ENCODE measurements at regions not wholly inside any gene's neighbourhood (a gene's known extent, or its start where the extent isn't known, plus 50 kb on each side); places are given as distances from the start of the nearest gene placed in this dataset.

- no peaks in the 10 kb centered on the region for H3F3A ChIP-seq (ENCODE audit: insufficient read depth)
- H3K4me3 ChIP-seq (ENCODE audit: insufficient read depth, low read length, poor library complexity, severe bottlenecking): no peak overlapping the region
- H3K36me3 ChIP-seq (ENCODE audit: low read length): no peaks in the 10 kb centered on the region
- peaks cover 3% of the 10 kb centered on the region; the same call in 1 of the 2 replicates for H3K27me3 ChIP-seq (ENCODE audit: low read length)
- no peak overlapping the region for H3K9ac ChIP-seq (ENCODE audit: low read length)
- H3K79me2 ChIP-seq (ENCODE audit: insufficient read depth, low read length): no peaks in the 10 kb centered on the region
- no peak overlapping the region for H2AFZ ChIP-seq (ENCODE audit: low read depth, low read length, severe bottlenecking)
- no peak overlapping the region for H3K27ac ChIP-seq (ENCODE audit: low read depth, low read length)
- no peak overlapping the region for H3K4me2 ChIP-seq (ENCODE audit: low read depth, low read length, poor library complexity, severe bottlenecking)
- H4K20me1 ChIP-seq (ENCODE audit: low read depth, low read length): no peaks in the 10 kb centered on the region
- no peaks in the 10 kb centered on the region for H3K9me3 ChIP-seq (ENCODE audit: insufficient read depth, low read length)
- no peak for TF ChIP-seq EZH2phosphoT487 (conservative IDR thresholded peaks at IDR 0.05; ENCODE audit: low read length)
- no peak for TF ChIP-seq CTCF (IDR thresholded peaks at IDR 0.05; ENCODE audit: insufficient read depth, low read length, poor library complexity, severe bottlenecking)
- no peaks in the 10 kb centered on the region for H3K9me2 ChIP-seq (replicated peaks; ENCODE audit: insufficient read depth, low read length)
These were observed 72.1 kb upstream of the CCBE1 start for GRCh38 chr18:59769129-59769865.

GRCh38 chr18:59768409-59768808 lies 71.2 kb upstream of the CCBE1 start:
- no peaks in the 10 kb centered on the region for H3K36me3 ChIP-seq (ENCODE audit: low read length)
- H2AFZ ChIP-seq (ENCODE audit: low read depth, low read length, severe bottlenecking): no peak overlapping the region
- TF ChIP-seq CTCF (IDR thresholded peaks at IDR 0.05; ENCODE audit: insufficient read depth, low read length, poor library complexity, severe bottlenecking) (no peak), EZH2phosphoT487 (conservative IDR thresholded peaks at IDR 0.05; ENCODE audit: low read length) (no peak)
- H3K9ac ChIP-seq (ENCODE audit: low read length): no peak overlapping the region
- no peaks in the 10 kb centered on the region for H3K79me2 ChIP-seq (ENCODE audit: insufficient read depth, low read length)
- no peak overlapping the region for H3K27ac ChIP-seq (ENCODE audit: low read depth, low read length)
- peaks cover 3% of the 10 kb centered on the region; the same call in 1 of the 2 replicates for H3K27me3 ChIP-seq (ENCODE audit: low read length)
- no peak overlapping the region for H3K4me3 ChIP-seq (ENCODE audit: insufficient read depth, low read length, poor library complexity, severe bottlenecking)
- H4K20me1 ChIP-seq (ENCODE audit: low read depth, low read length): no peaks in the 10 kb centered on the region
- H3K4me2 ChIP-seq (ENCODE audit: low read depth, low read length, poor library complexity, severe bottlenecking): no peak overlapping the region
- H3F3A ChIP-seq (ENCODE audit: insufficient read depth): no peaks in the 10 kb centered on the region
- H3K9me3 ChIP-seq (ENCODE audit: insufficient read depth, low read length): no peaks in the 10 kb centered on the region
- no peaks in the 10 kb centered on the region for H3K9me2 ChIP-seq (replicated peaks; ENCODE audit: insufficient read depth, low read length)

GRCh38 chr18:59767732-59768131 lies 70.5 kb upstream of the CCBE1 start:
- Histone ChIP-seq H4K20me1 (ENCODE audit: low read depth, low read length) (no peaks in the 10 kb centered on the region), H2AFZ (ENCODE audit: low read depth, low read length, severe bottlenecking) (no peak overlapping the region), H3K4me3 (ENCODE audit: insufficient read depth, low read length, poor library complexity, severe bottlenecking) (no peak overlapping the region), H3K27me3 (ENCODE audit: low read length) (peaks cover 3% of the 10 kb centered on the region; the same call in 1 of the 2 replicates), H3K27ac (ENCODE audit: low read depth, low read length) (no peak overlapping the region), H3F3A (ENCODE audit: insufficient read depth) (no peaks in the 10 kb centered on the region), H3K9me2 (replicated peaks; ENCODE audit: insufficient read depth, low read length) (no peaks in the 10 kb centered on the region), H3K4me2 (ENCODE audit: low read depth, low read length, poor library complexity, severe bottlenecking) (no peak overlapping the region), H3K79me2 (ENCODE audit: insufficient read depth, low read length) (no peaks in the 10 kb centered on the region), H3K9me3 (ENCODE audit: insufficient read depth, low read length) (no peaks in the 10 kb centered on the region), H3K36me3 (ENCODE audit: low read length) (no peaks in the 10 kb centered on the region), H3K9ac (ENCODE audit: low read length) (no peak overlapping the region)
- TF ChIP-seq CTCF (IDR thresholded peaks at IDR 0.05; ENCODE audit: insufficient read depth, low read length, poor library complexity, severe bottlenecking): no peak
- no peak for TF ChIP-seq EZH2phosphoT487 (conservative IDR thresholded peaks at IDR 0.05; ENCODE audit: low read length)
